GM21825 (cell line): ENCODE measurements at regions not wholly inside any gene's neighbourhood (a gene's known extent, or its start where the extent isn't known, plus 50 kb on each side); places are given as distances from the start of the nearest gene placed in this dataset.

Source experiments
- ATAC-seq: cut with Tn5 transposase; IDR thresholded peaks from one replicate; pipeline ENCODE4 v1.9.1; 2021; ENCODE audit warnings: mild to moderate bottlenecking, moderate library complexity; ENCODE audit not compliant: unreplicated experiment

GRCh38 chr5:74326571-74327338, 313.8 kb downstream of the ENC1 start:
- peak; percentile 92 for ATAC-seq

GRCh38 chr5:74325866-74326265, 314.7 kb downstream of the ENC1 start:
- ATAC-seq = no peak

GRCh38 chr5:74324556-74324955, 316.0 kb downstream of the ENC1 start:
- no peak for ATAC-seq

- no peak for ATAC-seq
Observed at GRCh38 chr5:74322944-74323343, 317.6 kb downstream of the ENC1 start.

- ATAC-seq = no peak
Observed at GRCh38 chr5:74322191-74322590, 318.3 kb downstream of the ENC1 start.

GRCh38 chr5:74321326-74321725, 319.2 kb downstream of the ENC1 start:
- no peak for ATAC-seq

- ATAC-seq = no peak
Observed at GRCh38 chr5:74320526-74320925, 320.0 kb downstream of the ENC1 start.

GRCh38 chr5:74319076-74319475, 321.5 kb downstream of the ENC1 start:
- no peak for ATAC-seq

GRCh38 chr5:74316064-74316603, 324.4 kb downstream of the ENC1 start:
- peak; percentile 46 for ATAC-seq

GRCh38 chr5:74314906-74315305, 325.6 kb downstream of the ENC1 start:
- no peak for ATAC-seq

- no peak for ATAC-seq
Observed at GRCh38 chr5:74313896-74314295, 326.6 kb downstream of the ENC1 start.

- no peak for ATAC-seq
Observed at GRCh38 chr5:74312746-74313145, 327.8 kb downstream of the ENC1 start.

- no peak for ATAC-seq
Observed at GRCh38 chr5:74311961-74312360, 328.6 kb downstream of the ENC1 start.

GRCh38 chr5:74310997-74311930, 329.3 kb downstream of the ENC1 start:
- ATAC-seq = no peak

- no peak for ATAC-seq
Observed at GRCh38 chr5:74310386-74310785, 330.1 kb downstream of the ENC1 start.

GRCh38 chr5:74309050-74309449, 331.5 kb downstream of the ENC1 start:
- no peak for ATAC-seq

GRCh38 chr5:74306845-74307244, 333.7 kb downstream of the ENC1 start:
- ATAC-seq = no peak

- no peak for ATAC-seq
Observed at GRCh38 chr5:74304536-74304935, 336.0 kb downstream of the ENC1 start.

- no peak for ATAC-seq
Observed at GRCh38 chr5:74303578-74303977, 336.9 kb downstream of the ENC1 start.

- ATAC-seq = no peak
Observed at GRCh38 chr5:74301576-74301975, 339.0 kb downstream of the ENC1 start.

- no peak for ATAC-seq
Observed at GRCh38 chr5:74300808-74301389, 339.6 kb downstream of the ENC1 start.
